ENCODE measurements at regions not wholly inside any gene's neighbourhood (a gene's known extent, or its start where the extent isn't known, plus 50 kb on each side); places are given as distances from the start of the nearest gene placed in this dataset.
A peak's percentile ranks its signal among the peaks of the same experiment; 100 is the strongest.

DNA sequence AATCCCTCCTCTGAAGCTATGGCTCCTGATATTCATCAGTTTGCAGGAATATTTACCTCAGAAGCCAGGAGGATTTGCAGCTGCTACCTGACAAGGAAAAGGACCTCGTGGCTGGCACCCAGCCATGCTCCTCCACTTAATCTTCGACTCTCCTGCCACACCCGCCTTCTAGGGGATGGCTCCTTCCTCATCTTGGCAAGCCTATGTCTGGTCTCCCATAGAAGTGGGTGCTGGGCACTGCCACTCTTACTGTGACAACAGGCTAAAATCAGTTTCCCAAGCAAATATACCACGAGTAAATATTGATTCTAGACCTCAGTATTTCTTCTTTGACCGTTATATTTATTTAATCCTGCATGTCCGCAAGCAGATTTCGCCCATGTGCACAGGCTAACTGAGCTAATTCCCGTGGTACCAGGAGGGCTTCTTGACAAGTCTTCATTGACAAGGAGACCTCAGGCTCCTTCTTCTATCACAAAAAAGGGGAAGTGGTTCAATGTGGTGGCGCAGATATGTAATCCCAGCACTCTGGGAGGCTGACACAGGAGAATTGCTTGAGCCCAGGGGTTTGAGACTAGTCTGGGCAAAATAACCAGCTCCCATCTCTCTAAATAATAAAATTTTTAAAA lies 52.6 kb upstream of the DCTD start:
- peak in 1 of 2 experiments; percentile 8 for DNase-seq

DNA sequence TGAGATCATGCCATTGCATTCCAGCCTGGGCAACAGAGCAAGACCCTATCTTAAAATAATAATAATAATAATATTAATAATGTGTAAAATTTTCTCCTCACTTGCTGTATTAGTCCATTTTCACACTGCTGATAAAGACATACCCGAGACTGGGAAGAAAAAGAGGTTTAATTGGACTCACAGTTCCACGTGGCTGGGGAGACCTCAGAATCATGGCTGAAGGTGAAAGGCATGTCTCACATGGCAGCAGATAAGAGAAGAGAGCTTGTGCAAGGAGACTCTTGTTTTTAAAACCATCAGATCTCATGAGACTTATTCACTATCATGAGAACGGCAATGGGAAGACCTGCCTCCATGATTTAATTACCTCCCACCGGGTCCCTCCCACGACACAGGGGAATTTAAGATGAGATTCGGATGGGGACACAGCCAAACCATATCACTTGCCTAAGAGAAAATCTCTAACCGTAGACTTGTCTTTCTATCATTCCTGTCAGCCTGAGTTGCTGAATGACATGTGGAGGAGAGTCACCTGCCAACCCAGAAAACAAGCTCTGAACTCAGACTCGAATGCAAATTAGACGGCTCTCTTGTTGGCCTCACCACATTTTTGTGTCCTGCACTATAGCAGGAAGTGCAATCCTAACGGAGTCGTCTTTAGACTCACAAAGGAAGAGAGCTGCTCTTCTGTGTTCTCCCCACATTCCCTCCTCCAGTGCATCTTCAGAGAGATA lies 51.9 kb upstream of the DCTD start:
- DNase-seq = no peak

DNA sequence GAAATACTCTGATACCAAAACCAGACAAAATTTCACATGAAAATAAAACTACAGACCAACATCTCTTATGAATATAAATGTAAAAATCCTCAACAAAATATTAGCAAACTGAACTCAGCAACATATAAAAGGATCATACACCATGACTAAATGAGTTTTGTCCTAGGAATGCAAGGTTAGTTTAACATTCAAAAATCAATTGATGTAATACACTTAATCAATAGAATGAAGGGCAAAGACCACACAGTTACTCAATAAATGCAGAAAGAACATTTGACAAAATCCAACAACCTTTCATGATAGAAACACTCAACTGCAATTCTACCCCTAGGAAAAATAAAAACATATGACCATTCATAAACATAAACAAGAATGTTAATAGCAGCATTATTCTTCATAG lies 50.2 kb upstream of the DCTD start:
- DNase-seq = no peak

Data from SHP77 (cell line).